ENCODE measurements at regions not wholly inside any gene's neighbourhood (a gene's known extent, or its start where the extent isn't known, plus 50 kb on each side); places are given as distances from the start of the nearest gene placed in this dataset.
"Not testable (repeated sequence)": the region's sequence is repeated elsewhere in the genome, so short reads cannot be mapped to it uniquely, and the experiment has no call there.

DNA sequence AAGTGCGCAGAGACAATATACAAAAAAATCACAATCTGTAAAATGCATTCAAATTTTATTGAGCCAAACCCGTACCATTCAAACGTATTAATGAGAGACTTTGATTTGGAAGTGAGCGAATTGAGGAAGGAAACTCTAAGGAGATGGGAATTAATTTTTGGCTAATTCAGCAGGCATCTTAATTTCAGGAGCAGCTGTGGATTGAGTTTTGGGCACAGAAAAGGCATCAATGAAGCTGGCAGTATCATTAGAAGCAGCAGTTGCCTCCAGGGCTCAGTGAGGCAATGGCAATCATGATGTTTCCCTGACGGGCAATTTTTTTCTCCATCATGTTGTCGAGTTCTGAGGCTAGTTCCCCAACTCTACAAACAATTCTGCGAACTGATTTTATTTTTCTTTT is 2041.6 kb downstream of the NCAM2 start:
- no peak for DNase-seq (ENCODE audit: low spot score)

DNA sequence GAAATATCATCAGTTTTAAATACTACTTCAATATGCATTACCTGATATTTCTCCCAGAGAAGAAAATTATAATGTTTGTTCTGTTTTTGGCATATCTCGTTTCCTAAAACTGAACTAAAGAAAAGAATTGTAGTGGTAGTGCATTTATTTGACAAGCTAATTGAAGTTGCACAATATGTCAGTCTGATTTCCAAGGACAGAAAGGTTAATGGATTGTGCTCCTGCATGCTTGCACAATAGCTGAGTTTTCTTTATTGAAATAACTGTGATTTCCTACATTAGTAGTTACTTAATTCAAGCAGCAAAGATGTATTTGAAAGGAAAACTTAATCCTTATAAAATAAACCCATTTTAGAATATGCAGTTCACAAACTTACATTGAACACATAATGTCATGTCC is 2047.7 kb downstream of the NCAM2 start:
- DNase-seq (ENCODE audit: low spot score), result no peak

DNA sequence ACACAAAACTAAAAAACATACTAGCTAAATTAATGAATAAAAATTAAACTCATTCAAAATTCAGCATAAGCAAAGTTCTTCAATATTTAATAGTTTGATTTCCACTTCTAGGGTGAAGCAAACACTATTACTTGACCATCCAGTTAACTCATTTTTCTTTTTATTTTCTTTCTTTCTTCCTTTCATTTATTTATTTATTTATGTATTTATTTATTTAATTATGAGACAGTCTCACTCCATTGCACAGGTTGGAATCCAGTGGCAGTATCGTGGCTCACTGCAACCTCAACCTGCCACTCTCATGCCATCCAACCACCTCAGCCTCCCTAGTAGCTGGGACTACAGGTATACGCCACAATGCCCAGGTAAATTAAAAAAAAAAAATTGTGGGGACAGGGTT is 2069.5 kb downstream of the NCAM2 start:
- no peak for DNase-seq (ENCODE audit: low spot score)

DNA sequence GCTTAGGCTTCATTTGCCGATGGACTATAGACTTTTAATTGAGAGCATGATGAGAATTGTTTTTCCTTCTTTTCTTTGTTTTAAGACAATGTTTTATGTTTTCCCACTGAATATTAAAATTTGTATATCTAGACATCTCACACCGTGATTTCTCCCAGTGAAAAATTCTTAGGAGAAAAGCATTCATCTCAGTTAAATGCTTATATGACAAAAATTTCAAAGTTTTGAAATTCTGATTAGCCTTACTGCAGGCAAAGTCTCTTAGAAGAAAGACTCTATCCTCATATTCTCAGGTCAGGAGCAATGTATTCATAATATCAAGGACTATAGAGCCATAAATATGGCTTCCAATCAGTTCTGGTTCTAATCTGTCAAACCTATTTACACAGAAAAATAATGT is 2085.0 kb downstream of the NCAM2 start:
- no peak for DNase-seq (ENCODE audit: low spot score)

DNA sequence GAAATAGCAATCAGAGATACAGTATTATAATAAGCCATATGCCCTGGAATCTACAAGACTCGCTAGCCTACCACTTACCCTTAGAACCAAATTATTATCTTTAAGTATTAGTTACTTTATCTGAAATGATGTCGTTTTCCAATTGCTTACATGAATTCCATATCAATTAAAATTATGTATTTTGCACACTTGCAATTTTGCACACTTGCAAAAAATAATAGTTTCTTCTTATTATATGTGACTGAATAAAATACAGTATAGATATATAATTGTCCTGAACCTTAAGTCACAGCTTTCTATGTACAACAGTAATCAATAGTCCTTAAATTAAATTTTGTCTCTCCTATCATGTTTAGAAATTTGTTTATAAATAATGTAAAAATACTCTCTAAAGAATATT is 2095.1 kb downstream of the NCAM2 start:
- DNase-seq (ENCODE audit: low spot score), result no peak

DNA sequence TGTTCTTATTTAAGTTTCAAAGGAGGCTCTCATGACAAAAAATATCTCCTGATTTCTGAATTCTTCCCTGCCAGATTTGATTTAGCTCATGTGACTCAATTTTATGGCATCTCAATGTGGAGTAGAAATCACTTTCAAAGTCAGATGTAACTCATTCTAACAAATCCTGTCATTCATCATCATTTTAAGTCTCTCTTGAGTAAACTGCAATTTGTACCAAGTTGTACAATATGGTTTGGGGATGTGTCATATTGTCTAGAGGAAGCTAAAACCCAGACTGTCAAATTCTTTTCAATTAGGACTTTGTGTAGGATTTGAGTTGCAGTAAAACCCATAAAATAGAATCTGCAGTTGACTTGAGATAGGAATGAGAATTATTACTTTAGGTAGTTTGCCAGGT is 2101.0 kb downstream of the NCAM2 start:
- DNase-seq (ENCODE audit: low spot score), result no peak

DNA sequence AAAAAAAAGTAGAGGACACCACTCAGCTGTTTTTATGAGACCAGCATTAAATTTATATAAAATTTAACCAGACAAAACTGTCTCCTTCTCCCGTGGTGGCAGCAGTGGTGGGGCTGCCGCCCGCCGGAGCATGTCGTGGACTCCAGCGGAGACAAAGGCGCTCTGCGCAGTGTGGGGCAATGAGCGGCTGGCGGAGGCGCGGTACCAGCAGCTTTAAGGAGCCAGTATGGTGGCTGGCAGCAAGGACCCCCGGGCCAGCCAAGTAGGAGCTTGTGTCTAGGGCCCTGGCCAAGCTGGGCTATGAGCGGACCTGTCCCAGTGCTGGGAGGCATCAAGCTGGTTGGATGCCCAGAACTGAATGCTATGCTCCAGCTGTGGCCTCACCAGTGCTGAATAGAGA is 2102.9 kb downstream of the NCAM2 start:
- DNase-seq (ENCODE audit: low spot score), result no peak

DNA sequence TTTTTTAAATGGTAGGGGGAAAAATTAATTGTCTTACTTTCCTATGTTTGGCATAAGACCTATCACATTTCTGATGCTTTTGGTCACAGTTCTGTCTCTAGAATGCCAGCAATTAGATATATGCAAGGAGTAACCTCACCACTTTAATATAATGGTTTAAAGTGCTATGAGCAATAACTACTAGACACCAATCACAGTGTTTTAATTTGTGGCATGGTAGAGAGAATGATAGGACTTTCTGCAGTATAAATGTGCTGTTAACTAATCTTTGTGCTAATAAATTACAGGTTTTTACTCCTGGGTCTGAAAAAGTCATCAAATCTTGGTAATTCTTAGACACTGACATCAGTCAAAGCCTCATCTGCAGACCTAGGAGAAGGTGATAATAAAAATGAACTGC is 2110.3 kb downstream of the NCAM2 start:
- no peak for DNase-seq (ENCODE audit: low spot score)

DNA sequence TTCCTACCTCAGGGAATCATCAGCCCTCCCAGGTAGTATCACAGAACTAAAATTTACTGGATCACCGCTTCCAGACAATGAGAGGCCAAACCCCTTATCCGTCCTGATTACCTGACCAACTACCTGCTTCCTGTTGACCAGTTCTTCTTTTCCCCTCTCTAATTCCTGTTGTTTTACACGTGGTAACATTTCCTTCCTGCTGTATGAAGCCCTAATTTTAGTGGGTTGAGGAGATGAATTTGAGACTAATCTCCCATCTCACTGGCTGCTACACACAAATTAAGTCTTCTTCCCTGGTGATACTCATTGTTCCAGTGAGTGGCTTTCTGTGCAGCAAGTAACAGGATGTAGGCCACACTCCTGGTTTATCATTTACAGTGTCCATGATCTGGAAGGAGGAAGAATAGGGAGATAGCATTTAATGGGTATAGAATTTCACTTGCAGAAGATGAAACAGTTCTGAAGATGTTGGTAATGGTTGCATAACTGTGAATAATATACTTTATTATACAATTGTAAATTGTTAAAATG is 2112.9 kb downstream of the NCAM2 start:
- no peak for DNase-seq (ENCODE audit: low spot score)

DNA sequence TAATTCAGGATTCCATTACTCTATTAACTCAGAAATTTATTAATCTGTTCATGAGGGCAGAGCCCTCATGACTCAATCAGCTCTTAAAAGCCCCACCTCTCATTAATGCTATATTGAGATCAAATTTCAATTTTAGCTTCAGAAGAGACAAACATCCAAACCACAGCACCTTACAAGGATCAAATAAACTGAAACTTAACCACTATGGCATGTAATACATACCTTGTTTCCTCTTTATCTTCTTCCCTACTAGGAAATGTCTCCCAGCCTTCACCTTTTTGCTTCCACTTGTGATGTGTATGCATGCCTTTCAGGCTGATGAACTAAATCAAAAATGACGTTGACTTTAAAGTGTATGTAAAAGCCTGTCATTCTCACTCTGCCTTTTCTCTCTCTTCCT is 2121.3 kb downstream of the NCAM2 start:
- no peak for DNase-seq (ENCODE audit: low spot score)

DNA sequence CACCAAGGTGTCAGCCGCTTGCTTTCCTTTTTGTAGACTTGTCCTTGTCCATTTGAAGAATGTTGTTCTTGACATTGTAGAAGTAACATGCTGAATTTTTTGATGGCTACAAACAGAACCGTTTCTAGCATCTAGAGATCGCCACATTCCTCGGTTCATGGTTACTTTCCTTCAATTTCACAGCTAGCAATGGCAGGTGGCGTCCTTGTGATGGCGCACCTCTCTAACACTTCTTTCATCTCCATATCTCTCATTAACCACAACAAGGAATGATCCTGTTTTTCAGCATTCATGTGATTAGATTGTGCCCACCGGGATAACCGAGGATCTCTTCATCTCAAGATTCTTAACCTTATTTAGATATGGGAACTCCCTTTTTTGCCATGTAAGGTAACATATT is 2129.8 kb downstream of the NCAM2 start:
- no peak for DNase-seq (ENCODE audit: low spot score)

DNA sequence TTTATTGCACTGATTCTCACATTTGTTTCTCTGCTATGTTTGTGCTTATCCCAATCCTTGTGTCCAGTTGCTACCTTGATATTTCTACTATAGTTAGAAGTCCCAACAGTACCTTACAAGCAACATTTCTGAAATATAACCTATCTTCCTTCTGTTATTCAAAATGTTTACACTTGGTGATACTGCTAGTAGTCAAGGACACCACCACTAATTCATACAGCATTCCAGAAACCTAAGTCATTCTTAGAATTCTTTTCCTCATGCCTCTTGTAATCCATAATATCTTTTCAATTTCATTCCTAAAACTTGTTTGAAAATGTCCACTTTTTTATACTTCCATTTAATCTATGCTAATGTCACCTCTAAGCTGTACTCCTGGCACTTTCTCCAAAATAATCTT is 2132.1 kb downstream of the NCAM2 start:
- no peak for DNase-seq (ENCODE audit: low spot score)

DNA sequence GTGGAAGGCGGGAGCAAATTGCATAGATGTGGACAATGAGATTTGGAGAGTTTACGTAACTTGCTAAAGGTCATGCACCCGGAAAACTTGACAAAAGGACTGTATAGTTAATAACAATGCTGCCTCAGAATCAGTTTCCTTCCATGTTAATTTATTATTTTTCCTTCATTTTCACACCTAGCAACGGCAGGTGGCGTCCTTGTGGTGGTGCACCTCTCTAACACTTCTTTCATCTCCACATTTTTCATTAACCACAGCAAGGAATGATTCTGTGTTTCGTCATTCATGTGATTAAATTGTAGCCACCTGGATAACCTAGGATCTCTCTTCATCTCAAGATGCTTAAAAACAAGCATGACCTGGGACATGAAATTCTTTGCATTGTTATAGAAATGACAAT is 2133.0 kb downstream of the NCAM2 start:
- DNase-seq (ENCODE audit: low spot score), result peak; percentile 81

DNA sequence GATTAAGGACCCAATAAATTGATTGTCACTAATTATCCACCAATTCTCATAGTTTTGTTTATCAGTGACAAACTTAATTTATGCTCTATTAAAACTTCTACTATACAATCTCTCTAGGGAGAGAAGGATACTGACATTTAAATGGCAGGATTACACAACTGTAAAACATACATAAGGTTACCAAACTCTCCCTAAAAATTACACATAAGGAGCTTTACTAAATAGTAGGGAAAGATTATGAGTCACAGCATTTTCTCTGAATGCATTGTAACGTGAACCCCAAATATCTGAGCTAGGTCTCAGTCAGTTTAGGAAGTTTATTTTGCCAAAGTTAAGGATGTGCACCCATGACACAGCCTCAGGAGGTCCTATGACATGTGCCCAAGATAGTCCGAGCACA is 2140.6 kb downstream of the NCAM2 start:
- DNase-seq (ENCODE audit: low spot score), result no peak

DNA sequence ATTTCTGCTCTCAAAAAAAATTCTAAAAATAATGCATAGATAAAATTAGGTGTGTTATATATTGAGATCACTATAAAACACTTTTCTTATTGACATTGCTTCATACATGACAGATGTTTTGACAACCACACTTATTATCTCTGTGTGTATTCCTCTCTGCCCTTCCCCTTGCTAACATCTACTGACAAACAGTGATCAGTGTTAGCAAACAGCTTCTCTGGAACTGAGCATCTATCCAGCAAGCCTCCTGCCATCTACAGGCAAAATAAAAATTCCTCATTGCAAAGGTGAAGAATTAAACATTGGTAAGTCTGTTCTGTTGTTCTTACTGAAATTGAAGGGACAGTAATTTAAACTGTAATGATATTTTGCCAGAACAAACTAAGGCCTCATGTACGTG is 2153.9 kb downstream of the NCAM2 start:
- DNase-seq (ENCODE audit: low spot score), result no peak

DNA sequence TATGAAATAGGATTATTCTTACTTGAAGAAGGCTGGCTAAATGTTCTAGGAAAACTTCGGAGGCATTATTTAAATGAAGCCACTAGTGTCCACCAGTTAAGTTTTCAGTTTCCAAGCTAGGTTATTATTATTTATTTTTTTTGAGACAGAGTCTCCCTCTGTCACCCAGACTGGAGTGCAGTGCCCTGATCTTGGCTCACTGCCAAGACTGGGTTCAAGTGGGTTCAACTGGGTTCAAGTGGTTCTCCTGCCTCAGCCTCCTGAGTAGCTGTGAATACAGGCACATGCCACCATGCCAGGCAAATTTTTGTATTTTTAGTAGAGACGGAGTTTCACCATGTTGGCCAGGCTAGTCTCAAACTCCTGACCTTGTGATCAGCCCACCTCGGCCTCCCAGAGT is 2155.6 kb downstream of the NCAM2 start:
- DNase-seq (ENCODE audit: low spot score), result not testable (repeated sequence)

DNA sequence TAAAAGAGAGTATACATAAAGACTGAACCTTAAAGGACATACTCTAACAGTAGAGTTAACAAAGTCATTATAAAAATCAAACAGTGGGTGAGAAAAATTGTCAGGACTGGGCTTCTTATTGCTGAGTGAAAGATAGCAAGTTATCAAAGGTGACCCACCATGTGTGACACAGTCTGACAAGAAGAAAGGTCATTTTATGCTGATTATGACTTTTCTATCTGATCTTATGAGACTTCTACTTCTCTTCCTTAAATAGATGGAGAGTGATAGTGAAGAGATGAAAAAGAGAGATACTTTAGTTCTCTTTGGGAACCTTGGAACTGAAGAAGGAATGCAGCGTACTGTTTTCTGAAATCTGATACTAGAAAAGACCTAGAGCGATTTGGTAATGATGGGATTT is 2157.1 kb downstream of the NCAM2 start:
- no peak for DNase-seq (ENCODE audit: low spot score)

DNA sequence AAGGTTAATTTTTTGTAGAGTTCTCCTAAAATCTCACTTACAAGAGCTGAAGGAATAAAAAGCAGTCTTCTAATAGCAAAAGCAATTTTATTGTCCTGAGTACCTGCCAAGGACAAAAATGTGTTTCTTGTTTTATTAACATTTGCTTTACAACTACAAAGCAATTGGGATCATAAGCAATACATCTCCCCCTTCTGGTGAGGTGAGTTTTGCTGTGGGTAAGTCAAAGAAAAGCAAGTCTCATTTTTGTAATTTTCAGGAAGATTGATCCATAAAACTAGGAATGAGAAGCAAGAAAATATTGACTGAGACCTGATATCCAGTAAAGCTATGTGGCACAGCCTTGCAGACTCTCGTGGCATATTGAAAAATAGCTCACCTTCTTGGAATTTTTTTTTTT is 2162.7 kb downstream of the NCAM2 start:
- DNase-seq (ENCODE audit: low spot score), result no peak

DNA sequence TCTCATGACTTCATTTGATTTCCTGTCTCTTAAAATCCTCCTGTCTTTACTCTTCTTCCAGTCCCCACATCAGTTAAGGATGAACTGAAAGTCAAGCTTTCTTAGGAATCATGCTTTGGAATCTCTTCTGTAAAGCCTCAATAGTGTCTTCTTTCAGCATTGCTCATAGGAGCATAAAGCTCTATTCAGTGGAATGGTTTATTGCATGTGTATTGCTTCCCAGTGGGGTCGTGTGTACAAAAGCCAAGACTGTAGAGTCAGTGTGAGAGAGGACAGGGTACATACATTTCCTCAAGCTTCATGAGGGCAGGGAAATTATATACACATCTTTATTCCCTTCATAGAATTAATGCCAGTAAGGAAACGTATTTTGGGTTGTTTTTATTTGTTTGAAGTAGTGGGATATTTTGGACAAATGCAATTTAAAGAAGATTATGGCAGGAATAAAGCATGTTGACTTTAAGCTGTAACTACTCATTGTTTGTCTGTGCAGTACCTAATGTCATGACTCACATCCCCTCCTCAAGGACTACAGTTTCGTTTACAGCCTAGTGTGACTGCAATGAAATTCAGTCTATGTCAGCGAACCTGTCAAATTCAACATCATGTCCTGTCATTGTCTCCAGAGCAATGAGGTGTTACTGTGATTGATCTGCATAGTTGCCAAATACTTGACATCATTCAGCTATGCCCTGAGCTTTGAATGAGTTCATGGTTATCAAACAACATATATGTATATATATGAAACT is 2164.2 kb downstream of the NCAM2 start:
- peak; percentile 25 for DNase-seq (ENCODE audit: low spot score)

Data from SW480 (cell line).